Inflammatory macrophage (primary cell): ENCODE measurements at regions not wholly inside any gene's neighbourhood (a gene's known extent, or its start where the extent isn't known, plus 50 kb on each side); places are given as distances from the start of the nearest gene placed in this dataset.
"Not testable (repeated sequence)": the region's sequence is repeated elsewhere in the genome, so short reads cannot be mapped to it uniquely, and the experiment has no call there.

Source experiments
- DNase-seq, 2 donors: peaks; one replicate each; pipeline ENCODE4 v3.0.0-alpha.2; 2020 to 2022

DNA sequence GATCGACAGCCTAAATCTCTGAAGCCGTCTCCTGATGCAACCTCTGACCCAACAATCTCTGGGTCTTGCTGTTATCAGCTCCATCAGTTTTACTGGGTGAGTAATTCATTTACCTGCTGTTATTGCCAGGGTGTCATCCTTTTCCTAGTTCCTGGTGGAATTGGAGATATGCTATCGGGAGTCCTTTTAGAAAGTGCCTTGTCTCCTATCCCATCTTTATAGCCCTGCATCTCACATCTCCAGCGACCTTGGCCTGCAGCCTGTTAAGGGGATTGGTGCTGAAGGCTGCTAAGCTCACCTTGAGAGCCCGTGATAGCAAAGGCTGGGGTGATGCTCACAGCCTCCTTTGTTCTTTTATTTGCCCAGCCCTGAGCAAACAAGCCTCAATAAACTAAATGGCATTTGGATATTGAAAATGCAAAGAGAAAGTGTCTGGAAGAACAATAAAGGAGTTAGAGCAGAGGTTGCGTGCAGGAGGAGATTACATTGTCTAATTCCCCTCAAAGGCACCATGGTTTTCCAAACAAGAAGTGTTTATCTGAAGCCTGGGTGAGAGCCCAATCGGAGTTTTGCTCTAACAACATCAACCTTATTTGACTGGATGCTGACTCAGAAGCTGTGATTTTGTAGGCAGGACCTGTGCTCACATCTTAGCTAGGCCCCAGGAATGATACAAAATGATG lies 101.8 kb downstream of the RPLP1 start:
- no peak for DNase-seq

DNA sequence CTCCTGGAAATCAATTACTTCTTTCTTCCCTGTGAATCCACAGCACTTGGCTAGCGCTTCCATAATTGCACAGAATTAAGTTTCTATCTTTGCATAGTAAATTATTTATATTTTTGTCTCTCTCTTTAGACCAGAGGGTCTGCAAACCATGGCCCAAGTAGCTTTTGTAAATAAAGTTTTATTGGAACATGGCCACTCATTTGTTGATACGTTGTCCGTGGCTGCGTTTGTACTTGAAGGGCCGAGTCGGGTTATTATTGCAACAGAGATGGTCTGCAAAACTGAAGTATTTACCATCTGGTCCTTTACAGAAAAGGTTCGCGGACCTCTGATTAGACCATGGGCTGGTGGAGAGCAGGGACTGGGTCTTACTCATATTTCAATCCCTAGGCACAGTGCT lies 102.5 kb downstream of the RPLP1 start:
- no peak for DNase-seq

DNA sequence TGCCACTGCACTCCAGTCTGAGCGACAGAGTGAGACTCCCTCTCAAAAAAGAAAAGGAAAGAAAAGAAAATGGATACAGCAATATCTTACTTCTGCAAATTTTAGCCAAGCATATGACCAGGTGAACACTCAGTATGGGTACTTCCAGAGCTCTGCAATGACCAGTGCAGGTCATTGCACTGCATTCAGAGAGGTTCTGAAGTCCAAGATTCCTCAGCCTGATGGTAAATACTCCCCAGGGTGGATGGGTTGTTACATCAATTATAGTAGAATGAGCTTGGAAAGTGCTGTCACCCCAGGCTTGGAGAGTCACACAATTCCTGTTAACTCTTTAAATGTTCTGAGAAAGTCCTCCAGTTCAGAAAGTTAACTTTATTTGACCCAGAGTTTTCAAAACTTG lies 103.7 kb downstream of the RPLP1 start:
- DNase-seq, result no peak

DNA sequence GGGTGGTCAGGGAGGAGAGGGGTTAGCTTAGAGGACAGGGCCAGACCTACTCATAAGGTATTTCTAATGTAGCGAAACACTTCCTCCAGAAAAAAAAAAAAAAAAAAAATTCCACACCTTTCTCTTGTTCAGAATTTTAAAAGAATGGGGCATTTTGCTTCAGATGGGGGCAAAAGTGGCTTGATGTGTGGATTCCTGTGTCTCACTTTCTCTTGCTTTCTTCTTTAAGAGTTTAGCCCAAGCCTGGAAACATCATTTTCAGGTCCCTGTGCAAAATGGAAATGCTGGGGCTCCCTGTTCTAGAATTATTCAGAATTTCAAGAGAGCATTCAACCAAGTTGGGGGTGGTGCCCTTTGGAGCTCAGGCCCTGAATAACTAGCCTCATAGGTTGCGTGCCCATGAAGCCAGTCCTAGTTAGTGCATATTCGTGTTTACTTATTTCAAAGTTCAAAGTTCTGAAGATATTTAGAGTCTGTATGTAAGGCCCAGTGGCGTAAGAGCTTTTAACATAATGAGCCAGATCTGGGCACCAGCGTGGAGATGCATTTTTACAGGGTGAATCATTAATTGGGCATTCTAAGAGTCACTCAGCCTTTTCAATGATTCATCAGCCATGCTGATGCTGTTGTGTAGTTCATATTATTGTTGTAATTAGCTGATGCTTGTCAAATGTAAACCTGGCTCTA lies 104.5 kb downstream of the RPLP1 start:
- no peak for DNase-seq

- no peak for DNase-seq
These were observed 105.2 kb downstream of the RPLP1 start for GRCh38 chr15:69557707-69558409.

GRCh38 chr15:69559440-69560190 lies 107.0 kb downstream of the RPLP1 start:
- no peak for DNase-seq

DNA sequence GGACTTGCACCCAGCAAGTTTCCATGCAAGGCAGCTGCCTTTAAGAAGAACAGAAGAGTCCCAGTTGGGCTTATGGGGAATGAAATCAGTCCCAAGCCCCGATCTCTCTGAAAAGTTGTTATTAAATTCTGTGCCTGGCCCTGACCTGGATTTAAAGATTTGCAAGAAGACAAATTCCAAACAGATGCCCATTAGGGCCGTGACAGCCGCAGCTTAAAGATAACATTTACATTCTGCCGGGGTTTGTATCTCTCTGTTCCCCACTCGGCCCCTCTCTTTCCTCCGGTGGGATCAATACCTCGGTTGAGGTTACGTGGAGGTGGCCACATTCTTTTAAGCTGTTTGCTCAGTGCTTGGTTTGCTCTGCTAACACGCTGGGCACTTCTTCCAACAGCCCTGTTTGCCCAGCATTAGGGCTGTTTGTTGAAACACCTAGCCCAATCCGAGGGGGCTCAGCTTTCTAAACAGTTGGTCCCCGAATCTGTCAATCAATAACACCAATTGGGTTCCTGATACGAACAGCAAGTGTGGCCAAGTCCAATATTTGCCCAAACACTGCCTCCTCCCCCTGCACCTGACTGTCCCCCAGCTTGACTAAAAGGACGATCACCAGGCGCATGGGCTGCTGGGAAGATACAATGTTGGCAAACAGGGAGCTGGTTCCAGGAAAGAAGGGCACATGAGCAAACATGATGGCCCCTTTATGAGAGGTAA lies 108.6 kb downstream of the RPLP1 start:
- DNase-seq, result no peak

GRCh38 chr15:69562116-69562515 lies 109.5 kb downstream of the RPLP1 start:
- no peak for DNase-seq

DNA sequence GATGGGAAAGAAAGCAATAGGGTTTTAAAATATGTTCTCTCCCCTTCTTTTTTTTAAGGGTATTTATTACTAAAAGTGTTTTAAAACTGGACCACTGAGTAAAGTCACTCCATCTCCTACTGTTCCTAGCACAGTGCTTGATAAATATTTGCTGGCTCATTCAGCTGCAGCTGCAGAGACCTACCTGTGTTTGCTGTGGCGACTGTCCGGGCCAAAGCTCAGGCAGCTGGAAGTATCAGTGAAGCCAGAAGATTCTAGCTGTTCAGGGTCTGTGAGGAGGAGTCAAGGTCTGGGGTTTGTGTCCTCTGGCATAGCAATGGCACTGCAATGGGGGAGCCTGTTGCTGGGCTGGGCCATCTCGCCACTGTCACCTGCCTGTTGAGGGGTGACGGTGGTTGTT lies 109.9 kb downstream of the RPLP1 start:
- DNase-seq, result no peak

DNA sequence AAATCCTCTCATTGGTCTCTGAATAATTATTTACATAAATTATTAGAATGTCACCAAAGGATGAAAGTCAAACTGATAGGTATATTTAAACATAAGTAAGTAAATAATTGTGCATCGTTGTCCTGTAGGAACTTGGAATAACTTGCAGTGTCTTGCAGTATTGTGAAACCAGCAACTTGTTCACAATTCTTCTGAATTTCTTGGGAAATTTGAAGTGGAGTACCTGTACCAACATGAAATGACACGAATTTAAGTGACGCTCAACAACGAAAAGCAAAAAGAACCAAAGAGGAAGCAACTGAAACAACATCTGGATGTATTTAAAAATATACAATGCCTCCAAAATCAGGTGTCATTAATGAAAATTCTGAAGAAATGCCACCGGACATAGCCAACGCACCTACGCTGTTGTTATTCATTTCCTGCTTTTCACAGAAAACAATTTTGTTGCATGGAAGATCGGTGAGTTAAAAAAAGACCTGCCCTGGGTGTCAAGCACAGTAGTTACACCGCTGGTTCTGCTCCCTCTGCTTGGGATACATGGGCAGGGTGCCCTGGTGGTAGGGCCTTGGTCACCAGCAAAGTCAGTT lies 112.5 kb downstream of the RPLP1 start:
- DNase-seq, result no peak

DNA sequence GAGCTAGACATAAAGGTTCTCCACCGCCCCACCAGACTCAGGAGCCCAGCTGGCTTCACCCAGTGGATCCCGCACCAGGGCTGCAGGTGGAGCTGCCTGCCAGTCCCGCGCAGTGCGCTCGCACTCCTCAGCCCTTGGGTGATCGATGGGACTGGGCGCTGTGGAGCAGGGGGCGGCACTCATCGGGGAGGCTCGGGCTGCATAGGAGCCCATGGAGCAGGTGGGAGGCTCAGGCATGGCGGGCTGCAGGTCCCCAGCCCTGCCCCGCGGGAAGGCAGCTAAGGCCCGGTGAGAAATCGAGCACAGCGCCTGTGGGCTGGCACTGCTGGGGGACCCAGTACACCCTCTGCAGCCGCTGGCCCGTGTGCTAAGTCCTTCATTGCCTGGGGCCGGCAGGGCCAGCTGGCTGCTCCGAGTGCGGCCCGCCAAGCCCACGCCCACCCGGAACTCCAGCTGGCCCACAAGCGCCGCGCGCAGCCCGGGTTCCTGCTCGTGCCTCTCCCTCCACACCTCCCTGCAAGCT lies 114.7 kb downstream of the RPLP1 start:
- not testable (repeated sequence) for DNase-seq

DNA sequence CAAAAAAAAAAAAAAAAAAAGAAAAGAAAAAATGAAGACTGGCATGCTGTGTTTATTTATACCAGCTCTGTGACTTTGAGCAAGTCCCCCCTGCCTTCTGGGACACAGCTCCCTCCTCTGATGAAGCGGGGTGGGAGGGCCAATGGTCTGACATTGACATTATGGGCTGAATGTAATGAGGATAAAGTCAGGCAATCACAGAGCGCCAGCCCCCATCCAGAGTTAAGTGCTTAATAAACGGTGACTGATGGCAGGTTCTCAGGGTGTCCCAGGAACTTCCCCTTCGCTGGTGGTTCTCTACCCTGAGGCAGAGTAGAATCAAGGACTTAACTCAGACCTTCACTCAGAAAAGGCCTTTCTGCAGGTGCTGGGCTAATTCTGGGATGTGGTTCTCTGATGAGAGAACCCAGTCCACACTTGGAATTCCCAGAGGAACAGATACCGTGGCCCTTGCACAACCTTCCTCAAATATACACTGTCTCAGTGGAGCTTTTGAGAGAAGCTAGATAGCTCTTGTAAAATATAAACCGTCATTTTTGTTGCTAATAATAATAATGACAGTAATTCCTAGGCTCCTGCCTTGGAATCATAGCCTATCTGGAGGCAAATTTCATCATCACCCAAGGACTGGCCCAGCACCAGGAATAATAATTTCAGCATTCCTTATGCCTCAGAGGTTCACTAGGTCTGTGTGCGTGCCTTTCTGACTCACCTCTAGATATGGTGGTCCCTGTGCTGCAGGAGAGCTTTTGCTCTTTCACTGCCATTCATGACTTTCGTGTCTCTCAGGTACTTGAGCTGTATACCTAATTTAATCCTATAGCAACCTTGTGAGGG lies 115.8 kb downstream of the RPLP1 start:
- no peak for DNase-seq

- DNase-seq, result no peak
These were observed 117.8 kb downstream of the RPLP1 start for GRCh38 chr15:69570454-69570853.

GRCh38 chr15:69570997-69571396 lies 118.4 kb downstream of the RPLP1 start:
- no peak for DNase-seq

GRCh38 chr15:69573278-69573677 lies 120.7 kb downstream of the RPLP1 start:
- DNase-seq, result not testable (repeated sequence)

GRCh38 chr15:69573815-69574475 lies 121.3 kb downstream of the RPLP1 start:
- DNase-seq, result peak; percentile 42 to 45

DNA sequence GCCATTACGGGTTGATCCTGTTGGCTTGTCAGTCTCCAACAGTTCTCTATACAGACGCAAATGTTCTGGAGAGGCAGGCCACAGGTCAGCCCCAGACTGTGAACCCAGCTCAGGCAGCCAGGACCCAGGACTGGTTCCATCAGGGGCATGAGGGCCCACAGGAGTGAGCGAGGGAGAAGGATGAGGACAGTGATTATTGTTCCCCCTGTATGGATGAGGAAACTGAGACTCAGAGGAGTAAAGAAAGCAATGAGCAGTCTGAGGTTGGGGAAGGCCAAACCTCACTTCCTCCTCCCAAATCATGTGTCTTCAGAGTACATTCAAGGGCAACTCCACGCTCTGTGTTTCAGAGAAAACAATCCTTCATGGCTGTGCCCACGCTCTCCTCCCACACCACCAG lies 121.9 kb downstream of the RPLP1 start:
- DNase-seq, result peak; percentile 58 to 64

DNA sequence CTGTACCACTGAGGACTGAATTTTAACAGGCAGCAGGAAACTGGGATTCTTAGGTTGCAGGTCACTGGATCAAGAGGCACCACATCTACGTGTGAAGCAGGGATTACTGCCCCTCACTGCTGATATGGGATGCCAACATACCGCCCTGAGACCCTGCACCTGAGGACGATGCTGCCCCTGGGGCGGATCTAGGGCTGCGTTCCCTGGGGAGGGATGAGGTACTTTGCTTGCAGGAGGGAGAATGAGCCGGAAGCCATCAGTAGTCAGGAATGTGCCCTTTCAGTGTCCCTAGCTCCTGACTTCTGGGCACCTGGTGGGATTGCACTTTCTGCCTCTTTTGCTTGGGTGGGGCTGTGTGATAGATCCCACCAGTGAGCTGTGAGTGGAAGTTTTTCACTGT lies 122.8 kb downstream of the RPLP1 start:
- no peak for DNase-seq

GRCh38 chr15:69576035-69576526 lies 123.5 kb downstream of the RPLP1 start:
- peak; percentile 71 to 74 for DNase-seq

DNA sequence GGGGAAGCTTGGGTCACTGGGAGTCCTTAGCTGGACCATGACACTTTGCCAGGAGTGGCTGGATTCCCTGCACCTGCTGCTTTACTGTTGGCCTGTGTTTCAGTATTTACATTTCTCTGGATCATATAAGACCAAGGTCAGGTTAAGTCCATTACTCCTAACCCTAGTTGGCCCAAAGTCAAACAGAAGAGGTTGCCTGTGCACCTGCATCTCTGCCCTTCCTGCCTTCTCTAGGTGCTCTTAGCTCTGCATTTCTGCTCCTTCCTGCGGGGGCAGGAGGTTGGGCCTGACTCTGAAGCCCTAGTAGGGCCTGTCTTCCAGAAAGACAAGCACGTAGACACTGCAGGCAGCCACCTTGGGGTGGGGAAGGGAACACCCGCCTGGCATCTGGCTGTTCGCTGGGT lies 124.3 kb downstream of the RPLP1 start:
- DNase-seq, result no peak
